ENCODE measurements at regions not wholly inside any gene's neighbourhood (a gene's known extent, or its start where the extent isn't known, plus 50 kb on each side); places are given as distances from the start of the nearest gene placed in this dataset.

- Histone ChIP-seq H3K4me1 (ENCODE audit: low read length) (no peaks in the 10 kb centered on the region), H3K9ac (ENCODE audit: low read length) (no peak overlapping the region), H3K9me3 (ENCODE audit: insufficient read depth, low read length) (no peaks in the 10 kb centered on the region), H4K20me1 (ENCODE audit: insufficient read depth, low read length) (no peaks in the 10 kb centered on the region), H3K27me3 (ENCODE audit: low read depth, low read length) (no peaks in the 10 kb centered on the region), H3K4me2 (ENCODE audit: low read length) (no peak overlapping the region), H3K36me3 (replicated peaks; ENCODE audit: low read depth, low read length) (no peaks in the 10 kb centered on the region), H2AFZ (ENCODE audit: low read depth, low read length) (no peak overlapping the region), H3K27ac (ENCODE audit: low read length) (no peak overlapping the region), H3K79me2 (ENCODE audit: low read length) (no peaks in the 10 kb centered on the region), H3K4me3 (ENCODE audit: low read length) (no peak overlapping the region)
- TF ChIP-seq EZH2phosphoT487 (IDR thresholded peaks at IDR 0.05; ENCODE audit: low read depth) (no peak), CTCF (IDR thresholded peaks at IDR 0.05; ENCODE audit: low read depth, low read length) (no peak)
Measured at GRCh38 chr6:165830761-165831160, 167.7 kb upstream of the PDE10A start.

- TF ChIP-seq CTCF (IDR thresholded peaks at IDR 0.05; ENCODE audit: low read depth, low read length) = no peak
- no peak for TF ChIP-seq EZH2phosphoT487 (IDR thresholded peaks at IDR 0.05; ENCODE audit: low read depth)
- H4K20me1 ChIP-seq (ENCODE audit: insufficient read depth, low read length) = no peaks in the 10 kb centered on the region
- no peak overlapping the region for H3K4me3 ChIP-seq (ENCODE audit: low read length)
- H3K27ac ChIP-seq (ENCODE audit: low read length) = no peak overlapping the region
- no peak overlapping the region for H2AFZ ChIP-seq (ENCODE audit: low read depth, low read length)
- H3K4me1 ChIP-seq (ENCODE audit: low read length) = no peaks in the 10 kb centered on the region
- no peak overlapping the region for H3K4me2 ChIP-seq (ENCODE audit: low read length)
- H3K79me2 ChIP-seq (ENCODE audit: low read length) = no peaks in the 10 kb centered on the region
- H3K27me3 ChIP-seq (ENCODE audit: low read depth, low read length) = no peaks in the 10 kb centered on the region
- no peak overlapping the region for H3K9ac ChIP-seq (ENCODE audit: low read length)
- no peaks in the 10 kb centered on the region for H3K9me3 ChIP-seq (ENCODE audit: insufficient read depth, low read length)
- no peaks in the 10 kb centered on the region for H3K36me3 ChIP-seq (replicated peaks; ENCODE audit: low read depth, low read length)
Measured at GRCh38 chr6:165829376-165829775, 166.3 kb upstream of the PDE10A start.

- Histone ChIP-seq H3K4me1 (ENCODE audit: low read length) (no peaks in the 10 kb centered on the region), H4K20me1 (ENCODE audit: insufficient read depth, low read length) (no peaks in the 10 kb centered on the region), H3K9me3 (ENCODE audit: insufficient read depth, low read length) (no peaks in the 10 kb centered on the region), H2AFZ (ENCODE audit: low read depth, low read length) (no peak overlapping the region), H3K4me2 (ENCODE audit: low read length) (no peak overlapping the region), H3K36me3 (replicated peaks; ENCODE audit: low read depth, low read length) (no peaks in the 10 kb centered on the region), H3K27ac (ENCODE audit: low read length) (no peak overlapping the region), H3K4me3 (ENCODE audit: low read length) (no peak overlapping the region), H3K27me3 (ENCODE audit: low read depth, low read length) (no peaks in the 10 kb centered on the region), H3K9ac (ENCODE audit: low read length) (no peak overlapping the region), H3K79me2 (ENCODE audit: low read length) (no peaks in the 10 kb centered on the region)
- TF ChIP-seq CTCF (IDR thresholded peaks at IDR 0.05; ENCODE audit: low read depth, low read length) (no peak), EZH2phosphoT487 (IDR thresholded peaks at IDR 0.05; ENCODE audit: low read depth) (no peak)
Measured at GRCh38 chr6:165827190-165827518, 164.1 kb upstream of the PDE10A start.

GRCh38 chr6:165826487-165827189 is 163.6 kb upstream of the PDE10A start:
- Histone ChIP-seq H3K79me2 (ENCODE audit: low read length) (no peaks in the 10 kb centered on the region), H2AFZ (ENCODE audit: low read depth, low read length) (no peak overlapping the region), H3K27ac (ENCODE audit: low read length) (no peak overlapping the region), H3K9me3 (ENCODE audit: insufficient read depth, low read length) (no peaks in the 10 kb centered on the region), H3K4me1 (ENCODE audit: low read length) (no peaks in the 10 kb centered on the region), H3K27me3 (ENCODE audit: low read depth, low read length) (no peaks in the 10 kb centered on the region), H4K20me1 (ENCODE audit: insufficient read depth, low read length) (no peaks in the 10 kb centered on the region), H3K9ac (ENCODE audit: low read length) (no peak overlapping the region), H3K4me2 (ENCODE audit: low read length) (no peak overlapping the region), H3K36me3 (replicated peaks; ENCODE audit: low read depth, low read length) (no peaks in the 10 kb centered on the region), H3K4me3 (ENCODE audit: low read length) (no peak overlapping the region)
- TF ChIP-seq EZH2phosphoT487 (IDR thresholded peaks at IDR 0.05; ENCODE audit: low read depth) = no peak

All from OCI-LY3 (cell line).